ENCODE measurements at regions not wholly inside any gene's neighbourhood (a gene's known extent, or its start where the extent isn't known, plus 50 kb on each side); places are given as distances from the start of the nearest gene placed in this dataset.

GRCh38 chr10:31145986-31146385 lies 114.3 kb upstream of the ZNF438 start:
- CTCF ChIA-PET: interaction anchor here (0.9 kb wide), 1 partner anchor 63 kb away, joined by 3 read pairs; no protein-coding TSS in a partner anchor
- no peak overlapping the region for H3K27ac Mint-ChIP-seq
- peaks cover 17% of the 10 kb centered on the region for H3K4me1 Mint-ChIP-seq
- H3K27me3 Mint-ChIP-seq: no peaks in the 10 kb centered on the region
- no peaks in the 10 kb centered on the region for H3K9me3 Mint-ChIP-seq
- DNase-seq: no peak
- no peaks in the 10 kb centered on the region for H3K36me3 Mint-ChIP-seq
- H3K4me3 Mint-ChIP-seq: no peak overlapping the region

- H3K27ac Mint-ChIP-seq: no peak overlapping the region
- no peaks in the 10 kb centered on the region for H3K27me3 Mint-ChIP-seq
- no peak overlapping the region for H3K4me3 Mint-ChIP-seq
Observed at GRCh38 chr10:31146491-31147209, 115.0 kb upstream of the ZNF438 start.

GRCh38 chr10:31147210-31147608 lies 115.5 kb upstream of the ZNF438 start:
- H3K4me1 Mint-ChIP-seq: peaks cover 17% of the 10 kb centered on the region
- H3K36me3 Mint-ChIP-seq: no peaks in the 10 kb centered on the region
- H3K27me3 Mint-ChIP-seq: no peaks in the 10 kb centered on the region
- DNase-seq: no peak
- no peaks in the 10 kb centered on the region for H3K9me3 Mint-ChIP-seq
- H3K27ac Mint-ChIP-seq: no peak overlapping the region
- CTCF ChIA-PET: no interaction called here
- no peak overlapping the region for H3K4me3 Mint-ChIP-seq

More at GRCh38 chr10:31146491-31147209, 115.0 kb upstream of the ZNF438 start:
- Mint-ChIP-seq H3K36me3 (no peaks in the 10 kb centered on the region), H3K9me3 (no peaks in the 10 kb centered on the region), H3K4me1 (peaks cover 17% of the 10 kb centered on the region)
- DNase-seq: no peak
- CTCF ChIA-PET: no interaction called here

GRCh38 chr10:31148951-31149350 lies 117.3 kb upstream of the ZNF438 start:
- CTCF ChIA-PET: no interaction called here
- no peak overlapping the region for H3K4me3 Mint-ChIP-seq
- no peaks in the 10 kb centered on the region for H3K27me3 Mint-ChIP-seq
- peaks cover 17% of the 10 kb centered on the region for H3K4me1 Mint-ChIP-seq
- no peaks in the 10 kb centered on the region for H3K36me3 Mint-ChIP-seq
- peaks cover under 1% of the 10 kb centered on the region for H3K9me3 Mint-ChIP-seq
- no peak overlapping the region for H3K27ac Mint-ChIP-seq
- DNase-seq: no peak

GRCh38 chr10:31149835-31150512 lies 118.3 kb upstream of the ZNF438 start:
- no peak for DNase-seq
- H3K9me3 Mint-ChIP-seq: peaks cover 1% of the 10 kb centered on the region
- no peak overlapping the region for H3K4me3 Mint-ChIP-seq
- no peaks in the 10 kb centered on the region for H3K27me3 Mint-ChIP-seq
- H3K4me1 Mint-ChIP-seq: peaks cover 17% of the 10 kb centered on the region
- CTCF ChIA-PET: no interaction called here
- H3K36me3 Mint-ChIP-seq: no peaks in the 10 kb centered on the region
- no peak overlapping the region for H3K27ac Mint-ChIP-seq

GRCh38 chr10:31151301-31151700 lies 119.6 kb upstream of the ZNF438 start:
- CTCF ChIA-PET: no interaction called here
- no peaks in the 10 kb centered on the region for H3K27me3 Mint-ChIP-seq

GRCh38 chr10:31152421-31153135 lies 120.9 kb upstream of the ZNF438 start:
- H3K27me3 Mint-ChIP-seq: no peaks in the 10 kb centered on the region
- CTCF ChIA-PET: no interaction called here
- no peak overlapping the region for H3K27ac Mint-ChIP-seq
- H3K9me3 Mint-ChIP-seq: peaks cover 1% of the 10 kb centered on the region
- no peak for DNase-seq
- no peak overlapping the region for H3K4me3 Mint-ChIP-seq
- H3K36me3 Mint-ChIP-seq: no peaks in the 10 kb centered on the region
- no peaks in the 10 kb centered on the region for H3K4me1 Mint-ChIP-seq

More at GRCh38 chr10:31151301-31151700, 119.6 kb upstream of the ZNF438 start:
- no peak for DNase-seq
- no peak overlapping the region for H3K4me3 Mint-ChIP-seq
- H3K9me3 Mint-ChIP-seq: peaks cover 1% of the 10 kb centered on the region
- no peaks in the 10 kb centered on the region for H3K36me3 Mint-ChIP-seq
- no peak overlapping the region for H3K27ac Mint-ChIP-seq
- peaks cover 10% of the 10 kb centered on the region for H3K4me1 Mint-ChIP-seq

- Mint-ChIP-seq H3K9me3 (peaks cover 1% of the 10 kb centered on the region), H3K27ac (no peak overlapping the region), H3K27me3 (no peaks in the 10 kb centered on the region), H3K4me3 (no peak overlapping the region), H3K36me3 (no peaks in the 10 kb centered on the region), H3K4me1 (no peaks in the 10 kb centered on the region)
- no peak for DNase-seq
- CTCF ChIA-PET: no interaction called here
Observed at GRCh38 chr10:31153161-31153560, 121.5 kb upstream of the ZNF438 start.

- H3K36me3 Mint-ChIP-seq: no peaks in the 10 kb centered on the region
- no peak overlapping the region for H3K4me3 Mint-ChIP-seq
- CTCF ChIA-PET: no interaction called here
- H3K27me3 Mint-ChIP-seq: no peaks in the 10 kb centered on the region
- H3K4me1 Mint-ChIP-seq: no peaks in the 10 kb centered on the region
- H3K9me3 Mint-ChIP-seq: peaks cover 1% of the 10 kb centered on the region
- H3K27ac Mint-ChIP-seq: no peak overlapping the region
- no peak for DNase-seq
Observed at GRCh38 chr10:31153692-31154091, 122.0 kb upstream of the ZNF438 start.

GRCh38 chr10:31154996-31155395 lies 123.3 kb upstream of the ZNF438 start:
- Mint-ChIP-seq H3K4me3 (no peak overlapping the region), H3K9me3 (peaks cover 1% of the 10 kb centered on the region), H3K27me3 (no peaks in the 10 kb centered on the region), H3K27ac (no peak overlapping the region), H3K36me3 (no peaks in the 10 kb centered on the region), H3K4me1 (no peaks in the 10 kb centered on the region)
- DNase-seq: no peak
- CTCF ChIA-PET: no interaction called here

GRCh38 chr10:31157123-31158010 lies 125.7 kb upstream of the ZNF438 start:
- no peak for DNase-seq
- CTCF ChIA-PET: no interaction called here
- Mint-ChIP-seq H3K9me3 (peaks cover 1% of the 10 kb centered on the region), H3K27me3 (no peaks in the 10 kb centered on the region), H3K4me3 (no peak overlapping the region), H3K4me1 (no peaks in the 10 kb centered on the region), H3K36me3 (no peaks in the 10 kb centered on the region), H3K27ac (no peak overlapping the region)

GRCh38 chr10:31158011-31158658 lies 126.5 kb upstream of the ZNF438 start:
- no peak overlapping the region for H3K4me3 Mint-ChIP-seq
- CTCF ChIA-PET: interaction anchor here (0.7 kb wide), 1 partner anchor 471 kb away, joined by 3 read pairs; no protein-coding TSS in a partner anchor

GRCh38 chr10:31166606-31167005 lies 134.9 kb upstream of the ZNF438 start:
- Mint-ChIP-seq H3K36me3 (no peaks in the 10 kb centered on the region), H3K4me1 (no peaks in the 10 kb centered on the region), H3K27me3 (peaks cover 11% of the 10 kb centered on the region), H3K27ac (no peak overlapping the region), H3K9me3 (peaks cover 6% of the 10 kb centered on the region), H3K4me3 (no peak overlapping the region)
- no peak for DNase-seq
- CTCF ChIA-PET: no interaction called here

More at GRCh38 chr10:31158011-31158658, 126.5 kb upstream of the ZNF438 start:
- Mint-ChIP-seq H3K36me3 (no peaks in the 10 kb centered on the region), H3K27ac (no peak overlapping the region), H3K4me1 (no peaks in the 10 kb centered on the region), H3K27me3 (no peaks in the 10 kb centered on the region), H3K9me3 (peaks cover 1% of the 10 kb centered on the region)
- no peak for DNase-seq

All from activated naive CD4-positive, alpha-beta T cell treated with anti-CD3 and anti-CD28 coated beads, Interleukin-2, amount 10 ng/mL, durations not matched to agents 7 days and 5 days (primary cell).